ENCODE measurements at regions not wholly inside any gene's neighbourhood (a gene's known extent, or its start where the extent isn't known, plus 50 kb on each side); places are given as distances from the start of the nearest gene placed in this dataset.

DNA sequence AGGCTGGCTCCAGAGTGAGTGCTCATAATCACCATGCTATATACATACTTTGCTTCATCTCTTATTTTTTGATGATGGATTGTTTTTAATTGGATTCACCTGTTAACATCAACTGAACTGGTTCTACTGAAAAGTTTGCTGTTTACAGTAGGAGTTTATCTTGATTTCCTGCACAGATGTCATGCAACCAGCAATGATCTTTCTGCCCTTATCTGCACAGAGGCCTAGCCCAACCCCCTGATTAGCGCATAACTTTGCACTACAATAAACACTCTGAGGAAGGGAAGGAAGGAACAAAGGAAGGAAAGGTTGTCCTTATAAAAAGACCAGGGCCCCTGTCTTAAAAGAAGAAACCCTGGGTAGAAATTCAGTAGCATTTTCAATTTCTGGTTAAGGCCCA lies 152.9 kb downstream of the RGS9 start:
- TF ChIP-seq, protein P1, sequence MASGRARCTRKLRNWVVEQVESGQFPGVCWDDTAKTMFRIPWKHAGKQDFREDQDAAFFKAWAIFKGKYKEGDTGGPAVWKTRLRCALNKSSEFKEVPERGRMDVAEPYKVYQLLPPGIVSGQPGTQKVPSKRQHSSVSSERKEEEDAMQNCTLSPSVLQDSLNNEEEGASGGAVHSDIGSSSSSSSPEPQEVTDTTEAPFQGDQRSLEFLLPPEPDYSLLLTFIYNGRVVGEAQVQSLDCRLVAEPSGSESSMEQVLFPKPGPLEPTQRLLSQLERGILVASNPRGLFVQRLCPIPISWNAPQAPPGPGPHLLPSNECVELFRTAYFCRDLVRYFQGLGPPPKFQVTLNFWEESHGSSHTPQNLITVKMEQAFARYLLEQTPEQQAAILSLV (tag; IDR thresholded peaks at IDR 0.05) = no peak
- TF ChIP-seq ZNF583 (CRISPR knock-in tag; IDR thresholded peaks at IDR 0.05) = no peak
- TF ChIP-seq MXI1 (IDR thresholded peaks at IDR 0.05; ENCODE audit: low read depth, low read length) = no peak
- no peak for TF ChIP-seq RAD21 (CRISPR knock-in tag; conservative IDR thresholded peaks at IDR 0.05 in 1 of 2, IDR thresholded peaks at IDR 0.05 in 1 of 2)
- no peak for TF ChIP-seq CEBPB (tag; IDR thresholded peaks at IDR 0.05)
- TF ChIP-seq HDGF (IDR thresholded peaks at IDR 0.05) = no peak
- TF ChIP-seq SETDB1 (IDR thresholded peaks at IDR 0.05; ENCODE audit: low read length) = no peak
